ENCODE measurements at regions not wholly inside any gene's neighbourhood (a gene's known extent, or its start where the extent isn't known, plus 50 kb on each side); places are given as distances from the start of the nearest gene placed in this dataset.

DNA sequence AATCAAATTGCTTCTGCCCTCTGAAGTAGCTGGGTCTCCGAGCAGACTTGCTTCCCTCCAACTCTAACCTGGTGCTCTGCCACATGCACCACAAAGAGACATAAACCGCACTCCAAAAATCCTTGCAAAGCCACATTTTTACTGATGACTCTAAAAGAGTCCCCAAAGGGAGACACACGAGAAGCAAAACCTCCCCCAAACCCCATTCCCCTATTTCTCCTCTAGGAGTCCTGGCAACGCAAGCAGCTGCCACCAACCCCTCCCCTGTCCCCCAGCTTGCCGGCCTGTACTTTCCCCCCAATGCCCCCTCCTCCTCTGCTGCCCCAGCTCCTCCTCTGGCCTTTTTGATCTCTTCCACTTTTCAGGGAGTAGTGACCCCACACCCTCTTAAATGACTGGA lies 180.1 kb upstream of the ARID1B start:
- Histone ChIP-seq H3K36me3 (ENCODE audit: insufficient read depth, low read length) (no peaks in the 10 kb centered on the region), H3F3A (ENCODE audit: insufficient read depth, low read length, poor library complexity, severe bottlenecking) (no peaks in the 10 kb centered on the region), H3K27me3 (ENCODE audit: insufficient read depth, low read depth, low read length) (no peaks in the 10 kb centered on the region), H3K9ac (ENCODE audit: low read length) (no peak overlapping the region), H3K79me2 (replicated peaks; ENCODE audit: insufficient read depth, low read length) (no peaks in the 10 kb centered on the region), H3K4me3 (ENCODE audit: low read length) (no peak overlapping the region), H3K9me2 (ENCODE audit: insufficient read depth, low read length) (no peaks in the 10 kb centered on the region), H3K9me3 (ENCODE audit: low read length) (no peaks in the 10 kb centered on the region), H3K27ac (ENCODE audit: low read length) (no peak overlapping the region), H4K20me1 (ENCODE audit: insufficient read depth) (no peaks in the 10 kb centered on the region), H2AFZ (ENCODE audit: low read depth, low read length) (no peak overlapping the region), H3K4me2 (ENCODE audit: low read length) (no peak overlapping the region)
- TF ChIP-seq RAD21 (conservative IDR thresholded peaks at IDR 0.05) (no peak), EZH2 (IDR thresholded peaks at IDR 0.05; ENCODE audit: borderline replicate concordance, insufficient read depth, low read length, poor library complexity, severe bottlenecking) (no peak), EP300 (conservative IDR thresholded peaks at IDR 0.05; ENCODE audit: poor library complexity, severe bottlenecking) (no peak), TAF1 (IDR thresholded peaks at IDR 0.05; ENCODE audit: low read depth) (no peak), MXI1 (conservative IDR thresholded peaks at IDR 0.05; ENCODE audit: poor library complexity, severe bottlenecking) (no peak)

DNA sequence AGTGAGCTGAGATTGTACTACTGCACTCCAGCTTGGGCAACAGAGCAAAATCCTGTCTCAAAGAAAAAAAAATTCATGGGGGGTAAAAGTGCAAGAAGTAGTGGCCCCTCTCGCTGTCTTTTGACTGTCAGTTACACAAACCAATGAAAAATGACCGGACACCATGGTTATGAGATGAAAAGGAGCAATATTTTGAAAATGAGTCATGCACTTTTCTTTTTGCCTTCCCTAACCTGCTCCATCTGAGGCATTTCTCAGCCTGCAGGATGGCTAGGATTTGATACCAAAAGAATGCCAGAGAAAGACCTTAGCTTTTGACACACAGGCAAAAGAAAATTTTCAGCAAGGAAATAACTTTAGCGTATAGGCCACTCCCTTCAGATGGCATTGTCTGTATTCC lies 181.7 kb upstream of the ARID1B start:
- no peak overlapping the region for H3K9ac ChIP-seq (ENCODE audit: low read length)
- no peak overlapping the region for H3K27ac ChIP-seq (ENCODE audit: low read length)
- no peaks in the 10 kb centered on the region for H3K9me3 ChIP-seq (ENCODE audit: low read length)
- H3K79me2 ChIP-seq (replicated peaks; ENCODE audit: insufficient read depth, low read length): no peaks in the 10 kb centered on the region
- H4K20me1 ChIP-seq (ENCODE audit: insufficient read depth): no peaks in the 10 kb centered on the region
- H3K4me2 ChIP-seq (ENCODE audit: low read length): no peak overlapping the region
- TF ChIP-seq TAF1 (IDR thresholded peaks at IDR 0.05; ENCODE audit: low read depth) (no peak), EZH2 (IDR thresholded peaks at IDR 0.05; ENCODE audit: borderline replicate concordance, insufficient read depth, low read length, poor library complexity, severe bottlenecking) (no peak), EP300 (conservative IDR thresholded peaks at IDR 0.05; ENCODE audit: poor library complexity, severe bottlenecking) (no peak), SMC3 (conservative IDR thresholded peaks at IDR 0.05; ENCODE audit: poor library complexity) (no peak), POLR2AphosphoS5 (IDR thresholded peaks at IDR 0.05) (no peak), MXI1 (conservative IDR thresholded peaks at IDR 0.05; ENCODE audit: poor library complexity, severe bottlenecking) (no peak), RAD21 (conservative IDR thresholded peaks at IDR 0.05) (no peak)
- TF ChIP-seq, protein P1, sequence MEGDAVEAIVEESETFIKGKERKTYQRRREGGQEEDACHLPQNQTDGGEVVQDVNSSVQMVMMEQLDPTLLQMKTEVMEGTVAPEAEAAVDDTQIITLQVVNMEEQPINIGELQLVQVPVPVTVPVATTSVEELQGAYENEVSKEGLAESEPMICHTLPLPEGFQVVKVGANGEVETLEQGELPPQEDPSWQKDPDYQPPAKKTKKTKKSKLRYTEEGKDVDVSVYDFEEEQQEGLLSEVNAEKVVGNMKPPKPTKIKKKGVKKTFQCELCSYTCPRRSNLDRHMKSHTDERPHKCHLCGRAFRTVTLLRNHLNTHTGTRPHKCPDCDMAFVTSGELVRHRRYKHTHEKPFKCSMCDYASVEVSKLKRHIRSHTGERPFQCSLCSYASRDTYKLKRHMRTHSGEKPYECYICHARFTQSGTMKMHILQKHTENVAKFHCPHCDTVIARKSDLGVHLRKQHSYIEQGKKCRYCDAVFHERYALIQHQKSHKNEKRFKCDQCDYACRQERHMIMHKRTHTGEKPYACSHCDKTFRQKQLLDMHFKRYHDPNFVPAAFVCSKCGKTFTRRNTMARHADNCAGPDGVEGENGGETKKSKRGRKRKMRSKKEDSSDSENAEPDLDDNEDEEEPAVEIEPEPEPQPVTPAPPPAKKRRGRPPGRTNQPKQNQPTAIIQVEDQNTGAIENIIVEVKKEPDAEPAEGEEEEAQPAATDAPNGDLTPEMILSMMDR (IDR thresholded peaks at IDR 0.05; ENCODE audit: poor library complexity, severe bottlenecking): no peak
- TF ChIP-seq, protein P2, sequence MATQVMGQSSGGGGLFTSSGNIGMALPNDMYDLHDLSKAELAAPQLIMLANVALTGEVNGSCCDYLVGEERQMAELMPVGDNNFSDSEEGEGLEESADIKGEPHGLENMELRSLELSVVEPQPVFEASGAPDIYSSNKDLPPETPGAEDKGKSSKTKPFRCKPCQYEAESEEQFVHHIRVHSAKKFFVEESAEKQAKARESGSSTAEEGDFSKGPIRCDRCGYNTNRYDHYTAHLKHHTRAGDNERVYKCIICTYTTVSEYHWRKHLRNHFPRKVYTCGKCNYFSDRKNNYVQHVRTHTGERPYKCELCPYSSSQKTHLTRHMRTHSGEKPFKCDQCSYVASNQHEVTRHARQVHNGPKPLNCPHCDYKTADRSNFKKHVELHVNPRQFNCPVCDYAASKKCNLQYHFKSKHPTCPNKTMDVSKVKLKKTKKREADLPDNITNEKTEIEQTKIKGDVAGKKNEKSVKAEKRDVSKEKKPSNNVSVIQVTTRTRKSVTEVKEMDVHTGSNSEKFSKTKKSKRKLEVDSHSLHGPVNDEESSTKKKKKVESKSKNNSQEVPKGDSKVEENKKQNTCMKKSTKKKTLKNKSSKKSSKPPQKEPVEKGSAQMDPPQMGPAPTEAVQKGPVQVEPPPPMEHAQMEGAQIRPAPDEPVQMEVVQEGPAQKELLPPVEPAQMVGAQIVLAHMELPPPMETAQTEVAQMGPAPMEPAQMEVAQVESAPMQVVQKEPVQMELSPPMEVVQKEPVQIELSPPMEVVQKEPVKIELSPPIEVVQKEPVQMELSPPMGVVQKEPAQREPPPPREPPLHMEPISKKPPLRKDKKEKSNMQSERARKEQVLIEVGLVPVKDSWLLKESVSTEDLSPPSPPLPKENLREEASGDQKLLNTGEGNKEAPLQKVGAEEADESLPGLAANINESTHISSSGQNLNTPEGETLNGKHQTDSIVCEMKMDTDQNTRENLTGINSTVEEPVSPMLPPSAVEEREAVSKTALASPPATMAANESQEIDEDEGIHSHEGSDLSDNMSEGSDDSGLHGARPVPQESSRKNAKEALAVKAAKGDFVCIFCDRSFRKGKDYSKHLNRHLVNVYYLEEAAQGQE (IDR thresholded peaks at IDR 0.05; ENCODE audit: borderline replicate concordance): no peak
- no peaks in the 10 kb centered on the region for H3K36me3 ChIP-seq (ENCODE audit: insufficient read depth, low read length)
- no peaks in the 10 kb centered on the region for H3F3A ChIP-seq (ENCODE audit: insufficient read depth, low read length, poor library complexity, severe bottlenecking)
- no peaks in the 10 kb centered on the region for H3K9me2 ChIP-seq (ENCODE audit: insufficient read depth, low read length)
- H2AFZ ChIP-seq (ENCODE audit: low read depth, low read length): no peak overlapping the region
- H3K4me3 ChIP-seq (ENCODE audit: low read length): no peak overlapping the region
- H3K27me3 ChIP-seq (ENCODE audit: insufficient read depth, low read depth, low read length): no peaks in the 10 kb centered on the region

Data from neural cell (in vitro differentiated cells).